ENCODE measurements at regions not wholly inside any gene's neighbourhood (a gene's known extent, or its start where the extent isn't known, plus 50 kb on each side); places are given as distances from the start of the nearest gene placed in this dataset.

GRCh38 chrX:7362111-7362510 lies 214.2 kb upstream of the PUDP start:
- TF ChIP-seq SUZ12 (IDR thresholded peaks at IDR 0.05; ENCODE audit: extremely low read depth, insufficient read depth, insufficient read length) (no peak), ZNF274 (IDR thresholded peaks at IDR 0.05; ENCODE audit: low read depth, low read length) (no peak), YY1 (IDR thresholded peaks at IDR 0.05; ENCODE audit: insufficient read depth, insufficient read length) (no peak)
